Activated B cell treated with CpG ODN at 0.5 μM for 24 hours (primary cell): ENCODE measurements at regions not wholly inside any gene's neighbourhood (a gene's known extent, or its start where the extent isn't known, plus 50 kb on each side); places are given as distances from the start of the nearest gene placed in this dataset.

ENCODE experiments used
- ATAC-seq: fragments of 200-7000 bp; cut with Tn5 transposase; one replicate; pipeline ENCODE4 v1.10.0; 2021; ENCODE audit warnings: low read depth, mild to moderate bottlenecking, moderate library complexity
- CTCF ChIA-PET: fragments of 350-600 bp; sonication (Branson Sonifier 250); formaldehyde crosslinking; loops from one replicate; lab custom pipeline; 2021; ENCODE audit warnings: antibody characterized with exemption; lab: Charles Lee
- POLR2A ChIA-PET: fragments of 350-600 bp; sonication (Branson Sonifier 250); formaldehyde crosslinking; loops from one replicate; lab custom pipeline; 2021; ENCODE audit warnings: antibody characterized with exemption; lab: Charles Lee
- DNase-seq: peaks from one replicate; pipeline ENCODE4 v3.0.0; 2022
- H3K27ac Mint-ChIP-seq: one replicate; pipeline ENCODE4 v1.8.0; 2020; ENCODE audit warnings: mixed read lengths
- H3K27me3 Mint-ChIP-seq: one replicate; pipeline ENCODE4 v1.8.0; 2021; ENCODE audit warnings: mixed read lengths
- H3K36me3 Mint-ChIP-seq: one replicate; pipeline ENCODE4 v1.8.0; 2021; ENCODE audit warnings: low read depth, mixed read lengths
- H3K4me1 Mint-ChIP-seq: one replicate; pipeline ENCODE4 v1.8.0; 2021; ENCODE audit warnings: mixed read lengths
- H3K4me3 Mint-ChIP-seq: one replicate; pipeline ENCODE4 v1.8.0; 2020; ENCODE audit warnings: mild to moderate bottlenecking, mixed read lengths
- H3K9me3 Mint-ChIP-seq: one replicate; pipeline ENCODE4 v1.8.0; 2020; ENCODE audit warnings: mixed read lengths
- CTCF ChIP-seq: fragments of 200-600 bp; IDR thresholded peaks from one replicate; pipeline ENCODE4 v1.8.0; 2022; ENCODE audit warnings: antibody characterized with exemption, mild to moderate bottlenecking
- intact Hi-C: fragments of 100-400 bp; cut with micrococcal nuclease; formaldehyde crosslinking; loops from one replicate; pipeline ENCODE4 v1.15.1; 2024

GRCh38 chr3:83567935-83568334 lies 1390.9 kb upstream of the CADM2 start:
- no peaks in the 10 kb centered on the region for H3K36me3 Mint-ChIP-seq
- peaks cover under 1% of the 10 kb centered on the region for H3K9me3 Mint-ChIP-seq
- ChIA-PET CTCF (no interaction called here), POLR2A (no interaction called here)
- intact Hi-C loops = no loop called here
- no peaks in the 10 kb centered on the region for H3K4me1 Mint-ChIP-seq
- H3K27ac Mint-ChIP-seq = no peak overlapping the region
- no peaks in the 10 kb centered on the region for H3K27me3 Mint-ChIP-seq
- no peak for ATAC-seq
- no peak for TF ChIP-seq CTCF
- no peak overlapping the region for H3K4me3 Mint-ChIP-seq
- DNase-seq = no peak

- Mint-ChIP-seq H3K4me1 (no peaks in the 10 kb centered on the region), H3K9me3 (peaks cover 11% of the 10 kb centered on the region), H3K27me3 (no peaks in the 10 kb centered on the region), H3K4me3 (no peak overlapping the region), H3K36me3 (no peaks in the 10 kb centered on the region), H3K27ac (no peak overlapping the region)
- ChIA-PET CTCF (no interaction called here), POLR2A (no interaction called here)
- ATAC-seq (no peak), DNase-seq (no peak)
- no peak for TF ChIP-seq CTCF
- intact Hi-C loops = no loop called here
These were observed 1377.2 kb upstream of the CADM2 start for GRCh38 chr3:83581546-83581945.

- H3K4me1 Mint-ChIP-seq = no peaks in the 10 kb centered on the region
- ChIA-PET POLR2A (no interaction called here), CTCF (no interaction called here)
- no peak for DNase-seq
- H3K9me3 Mint-ChIP-seq = no peaks in the 10 kb centered on the region
- H3K36me3 Mint-ChIP-seq = no peaks in the 10 kb centered on the region
- ATAC-seq = no peak
- no peak overlapping the region for H3K27ac Mint-ChIP-seq
- no peak overlapping the region for H3K4me3 Mint-ChIP-seq
- intact Hi-C loops = no loop called here
- no peak for TF ChIP-seq CTCF
- H3K27me3 Mint-ChIP-seq = no peaks in the 10 kb centered on the region
These were observed 1357.1 kb upstream of the CADM2 start for GRCh38 chr3:83601704-83602103.

- ChIA-PET CTCF (no interaction called here), POLR2A (no interaction called here)
- Mint-ChIP-seq H3K4me1 (no peaks in the 10 kb centered on the region), H3K4me3 (no peak overlapping the region), H3K36me3 (no peaks in the 10 kb centered on the region), H3K9me3 (peaks cover 3% of the 10 kb centered on the region), H3K27me3 (no peaks in the 10 kb centered on the region), H3K27ac (no peak overlapping the region)
- TF ChIP-seq CTCF = no peak
- no peak for DNase-seq
- no peak for ATAC-seq
- intact Hi-C loops = no loop called here
These were observed 1336.3 kb upstream of the CADM2 start for GRCh38 chr3:83622526-83622925.

- Mint-ChIP-seq H3K27ac (no peak overlapping the region), H3K4me1 (no peaks in the 10 kb centered on the region), H3K36me3 (no peaks in the 10 kb centered on the region), H3K9me3 (no peaks in the 10 kb centered on the region), H3K4me3 (no peak overlapping the region), H3K27me3 (no peaks in the 10 kb centered on the region)
- DNase-seq (no peak), ATAC-seq (no peak)
- ChIA-PET CTCF (no interaction called here), POLR2A (no interaction called here)
- intact Hi-C loops = no loop called here
- TF ChIP-seq CTCF = no peak
These were observed 1333.5 kb upstream of the CADM2 start for GRCh38 chr3:83625261-83625660.
